ENCODE measurements at regions not wholly inside any gene's neighbourhood (a gene's known extent, or its start where the extent isn't known, plus 50 kb on each side); places are given as distances from the start of the nearest gene placed in this dataset.

- no peak for DNase-seq (ENCODE audit: extremely low read depth, low read depth)
- no peak for TF ChIP-seq CTCF (IDR thresholded peaks at IDR 0.05; ENCODE audit: low read depth, low read length)
Measured at GRCh38 chr6:153832543-153832942, 206.5 kb upstream of the OPRM1 start.

- DNase-seq (ENCODE audit: extremely low read depth, low read depth), result no peak
- no peak for TF ChIP-seq CTCF (IDR thresholded peaks at IDR 0.05; ENCODE audit: low read depth, low read length)
Measured at GRCh38 chr6:153831350-153832078, 207.5 kb upstream of the OPRM1 start.

GRCh38 chr6:153817173-153817572 lies 221.9 kb upstream of the OPRM1 start:
- TF ChIP-seq CTCF (IDR thresholded peaks at IDR 0.05; ENCODE audit: low read depth, low read length), result no peak

GRCh38 chr6:153816366-153816765 lies 222.7 kb upstream of the OPRM1 start:
- TF ChIP-seq CTCF (IDR thresholded peaks at IDR 0.05; ENCODE audit: low read depth, low read length), result no peak
- DNase-seq (ENCODE audit: extremely low read depth, low read depth), result no peak

More at GRCh38 chr6:153817173-153817572, 221.9 kb upstream of the OPRM1 start:
- no peak for DNase-seq (ENCODE audit: extremely low read depth, low read depth)

GRCh38 chr6:153814136-153814535 lies 224.9 kb upstream of the OPRM1 start:
- TF ChIP-seq CTCF (IDR thresholded peaks at IDR 0.05; ENCODE audit: low read depth, low read length), result no peak
- no peak for DNase-seq (ENCODE audit: extremely low read depth, low read depth)

- TF ChIP-seq CTCF (IDR thresholded peaks at IDR 0.05; ENCODE audit: low read depth, low read length), result no peak
- no peak for DNase-seq (ENCODE audit: extremely low read depth, low read depth)
Measured at GRCh38 chr6:153804755-153805330, 234.2 kb upstream of the OPRM1 start.

- no peak for DNase-seq (ENCODE audit: extremely low read depth, low read depth)
- TF ChIP-seq CTCF (IDR thresholded peaks at IDR 0.05; ENCODE audit: low read depth, low read length), result no peak
Measured at GRCh38 chr6:153801917-153802316, 237.1 kb upstream of the OPRM1 start.
